ENCODE measurements at regions not wholly inside any gene's neighbourhood (a gene's known extent, or its start where the extent isn't known, plus 50 kb on each side); places are given as distances from the start of the nearest gene placed in this dataset.
A peak's percentile ranks its signal among the peaks of the same experiment; 100 is the strongest.

GRCh38 chr6:23177806-23178205, 608.4 kb downstream of the HDGFL1 start:
- no peak for DNase-seq

DNA sequence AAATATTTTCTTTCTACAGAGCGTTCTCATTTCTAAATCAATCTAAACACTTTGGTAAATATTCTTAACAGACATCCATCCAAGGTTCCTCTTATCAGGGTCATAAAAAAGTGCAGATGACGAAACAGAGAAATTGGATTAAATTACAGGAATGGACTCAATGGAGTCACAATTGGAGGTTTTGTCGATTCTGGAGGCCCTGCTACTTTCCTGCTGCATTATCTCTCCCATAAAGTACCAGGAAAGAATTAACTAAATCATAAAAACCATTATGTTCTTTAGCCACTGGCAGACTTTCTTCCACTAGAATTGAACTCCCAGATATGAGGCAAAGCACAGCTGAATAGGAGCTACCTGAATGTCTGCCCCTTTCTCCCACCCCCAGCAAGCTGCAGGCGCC, 610.6 kb downstream of the HDGFL1 start:
- peak; percentile 41 for DNase-seq

DNA sequence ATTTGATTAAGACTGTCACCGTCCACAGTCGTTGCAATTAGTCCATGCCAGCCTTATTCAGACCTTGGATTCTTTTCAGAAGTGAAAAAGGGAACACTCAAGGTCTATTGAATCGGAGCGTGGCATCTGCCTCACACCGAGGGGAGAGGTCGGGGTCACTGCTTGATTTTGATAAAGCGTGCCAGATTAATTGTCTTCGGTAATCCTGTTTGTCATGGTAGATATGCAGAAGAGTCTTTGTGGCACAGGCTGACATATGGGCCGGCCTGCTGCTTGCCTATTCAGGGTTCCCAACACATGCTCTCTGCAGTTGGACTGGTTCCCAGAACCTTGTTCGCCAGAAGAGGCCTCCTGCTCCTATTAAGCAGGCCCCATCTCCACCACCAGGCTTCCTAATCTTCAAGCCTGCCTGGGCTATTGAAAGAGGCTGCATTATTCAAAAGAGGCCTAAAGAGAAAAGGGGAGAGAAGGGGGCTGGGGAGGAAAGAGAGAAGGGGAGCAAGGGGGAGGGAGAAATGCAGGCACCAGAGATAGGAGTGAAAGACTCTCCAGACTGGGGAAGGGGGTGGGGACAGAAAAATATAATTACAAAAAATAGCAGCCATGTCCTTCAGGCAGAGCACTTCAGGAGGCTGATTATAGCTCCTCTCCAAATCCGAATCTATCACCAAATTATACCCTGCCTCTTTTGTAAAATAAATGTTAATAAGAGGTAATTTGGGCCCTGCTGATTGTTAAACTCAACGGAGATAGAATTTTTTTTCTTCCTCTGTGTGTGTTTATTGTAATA, 611.3 kb downstream of the HDGFL1 start:
- peak; percentile 98 for DNase-seq

DNA sequence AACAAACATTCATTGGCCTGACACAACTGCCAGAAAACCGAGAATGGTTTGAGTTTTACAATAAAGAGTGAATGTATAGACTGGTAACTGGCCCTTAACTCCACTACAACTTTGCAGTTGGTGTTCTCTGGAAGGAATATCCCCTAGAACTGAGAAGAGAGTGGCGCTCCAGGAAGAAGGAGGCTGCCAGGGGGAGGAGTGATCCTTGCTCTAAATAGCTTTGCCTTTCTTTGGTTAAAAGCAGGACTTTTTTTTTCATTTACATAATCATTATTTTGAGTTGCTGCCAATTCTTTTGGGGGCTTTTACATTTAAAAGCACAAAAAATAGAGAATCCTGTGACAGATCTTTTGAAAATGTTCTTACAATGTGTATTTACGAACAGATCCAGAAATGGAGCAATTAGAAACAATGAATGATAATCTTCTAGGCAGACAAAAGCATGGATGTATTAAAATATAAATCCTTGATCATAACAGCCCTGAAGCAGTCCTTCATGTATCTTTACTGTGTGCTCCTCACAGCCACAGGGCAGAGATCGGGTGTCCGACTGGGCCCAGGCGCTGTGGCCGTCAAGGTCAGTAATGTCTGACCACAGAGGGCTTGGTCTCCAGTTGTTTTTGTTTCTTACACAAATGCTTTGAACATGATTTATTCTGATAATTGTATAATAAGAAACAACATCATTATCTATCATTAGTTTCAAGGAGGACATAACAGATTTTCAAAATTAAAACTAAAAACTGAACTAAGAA, 612.2 kb downstream of the HDGFL1 start:
- DNase-seq = no peak

- no peak for DNase-seq
These were observed 614.5 kb downstream of the HDGFL1 start for GRCh38 chr6:23183846-23184245.

GRCh38 chr6:23184351-23184750, 615.0 kb downstream of the HDGFL1 start:
- DNase-seq = no peak

GRCh38 chr6:23195487-23195886, 626.1 kb downstream of the HDGFL1 start:
- no peak for DNase-seq

- no peak for DNase-seq
These were observed 630.2 kb downstream of the HDGFL1 start for GRCh38 chr6:23199541-23199940.

- no peak for DNase-seq
These were observed 631.6 kb downstream of the HDGFL1 start for GRCh38 chr6:23200946-23201345.

GRCh38 chr6:23202207-23202606, 632.8 kb downstream of the HDGFL1 start:
- DNase-seq = peak; percentile 9

DNA sequence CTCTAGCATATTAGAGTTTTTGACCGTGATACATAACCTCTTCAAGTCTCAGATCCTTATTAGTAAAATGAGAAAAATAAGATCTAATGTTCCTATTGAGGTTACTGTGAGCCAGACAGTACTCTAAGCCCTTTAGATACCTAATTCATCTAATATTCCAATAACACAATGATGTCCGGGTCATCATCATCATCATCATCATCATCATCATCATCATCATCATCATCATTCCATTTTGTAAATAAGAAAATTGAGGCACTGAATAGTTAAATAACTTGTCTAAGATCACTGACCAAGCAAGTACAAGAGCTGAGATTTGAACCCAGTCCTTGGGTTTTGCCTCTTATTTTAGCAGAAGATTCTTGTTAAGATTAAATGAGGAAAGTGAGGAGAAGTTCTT, 643.0 kb downstream of the HDGFL1 start:
- no peak for DNase-seq

GRCh38 chr6:23213193-23213592, 643.8 kb downstream of the HDGFL1 start:
- DNase-seq = no peak

DNA sequence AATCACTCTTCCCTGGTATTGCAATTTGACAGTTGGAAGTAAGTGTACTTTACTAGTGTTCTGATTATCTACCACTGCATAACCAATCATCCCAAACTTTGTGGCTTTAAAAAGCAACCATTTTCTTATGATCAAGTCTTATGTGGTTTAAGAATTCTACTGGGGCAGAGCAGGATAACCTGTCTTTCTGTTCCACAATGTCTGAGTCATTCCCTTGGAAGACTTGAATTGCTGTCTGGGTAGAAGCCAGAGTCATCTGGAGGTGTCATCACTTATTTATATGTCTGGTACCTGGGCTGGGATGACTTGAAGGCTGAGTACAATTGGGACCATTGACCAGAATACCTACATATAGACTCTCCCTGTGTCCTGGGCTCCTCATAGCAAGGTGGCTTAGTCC, 644.3 kb downstream of the HDGFL1 start:
- DNase-seq = no peak

- DNase-seq = peak; percentile 6
These were observed 649.4 kb downstream of the HDGFL1 start for GRCh38 chr6:23218751-23219150.

GRCh38 chr6:23222724-23223123, 653.4 kb downstream of the HDGFL1 start:
- no peak for DNase-seq

- DNase-seq = no peak
These were observed 655.2 kb downstream of the HDGFL1 start for GRCh38 chr6:23224540-23224939.

GRCh38 chr6:23228439-23229024, 659.2 kb downstream of the HDGFL1 start:
- DNase-seq = no peak

- DNase-seq = no peak
These were observed 674.5 kb downstream of the HDGFL1 start for GRCh38 chr6:23243854-23244253.

GRCh38 chr6:23244300-23244699, 674.9 kb downstream of the HDGFL1 start:
- no peak for DNase-seq

- no peak for DNase-seq
These were observed 676.2 kb downstream of the HDGFL1 start for GRCh38 chr6:23245572-23245971.

- DNase-seq = no peak
These were observed 677.5 kb downstream of the HDGFL1 start for GRCh38 chr6:23246896-23247295.

DNA sequence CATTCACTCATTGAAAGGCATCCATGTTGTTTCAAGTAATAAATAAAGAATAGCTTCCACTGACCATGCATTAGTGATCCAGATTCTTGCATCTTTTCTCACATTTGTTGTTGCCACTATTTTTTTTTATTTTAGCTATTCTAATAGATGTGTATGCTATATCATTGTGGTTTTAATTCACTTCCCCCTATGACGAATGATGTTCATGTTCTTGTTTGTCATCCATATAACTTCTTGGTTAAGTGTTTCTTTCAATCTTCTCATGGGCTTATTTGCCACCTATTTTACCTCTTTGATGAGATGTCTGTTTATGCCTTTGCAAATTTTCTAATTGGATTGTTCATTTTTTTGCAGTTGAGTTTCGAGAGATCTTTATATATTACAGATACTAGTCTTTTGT, 681.2 kb downstream of the HDGFL1 start:
- DNase-seq = no peak

GRCh38 chr6:23262864-23263263, 693.5 kb downstream of the HDGFL1 start:
- no peak for DNase-seq

DNA sequence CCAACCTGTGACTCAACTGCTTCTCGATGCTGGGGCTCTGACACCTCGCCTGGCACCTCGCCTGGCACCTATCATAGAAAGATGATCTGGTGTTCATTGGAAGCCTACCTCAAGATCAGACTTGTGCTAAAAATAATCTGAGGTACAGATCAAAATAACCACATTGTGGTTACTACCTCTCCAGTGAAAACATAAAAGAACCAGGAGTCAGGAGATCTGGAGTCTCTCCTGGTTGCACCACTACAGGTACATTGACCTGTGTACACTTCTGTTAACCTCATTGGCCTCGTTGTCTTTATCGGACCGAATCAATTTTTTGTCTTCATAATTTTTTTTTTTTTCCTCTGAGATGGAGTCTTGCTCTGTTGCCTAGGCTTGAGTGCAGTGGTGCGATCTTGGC, 695.9 kb downstream of the HDGFL1 start:
- DNase-seq = no peak
